ENCODE measurements at regions not wholly inside any gene's neighbourhood (a gene's known extent, or its start where the extent isn't known, plus 50 kb on each side); places are given as distances from the start of the nearest gene placed in this dataset.

DNA sequence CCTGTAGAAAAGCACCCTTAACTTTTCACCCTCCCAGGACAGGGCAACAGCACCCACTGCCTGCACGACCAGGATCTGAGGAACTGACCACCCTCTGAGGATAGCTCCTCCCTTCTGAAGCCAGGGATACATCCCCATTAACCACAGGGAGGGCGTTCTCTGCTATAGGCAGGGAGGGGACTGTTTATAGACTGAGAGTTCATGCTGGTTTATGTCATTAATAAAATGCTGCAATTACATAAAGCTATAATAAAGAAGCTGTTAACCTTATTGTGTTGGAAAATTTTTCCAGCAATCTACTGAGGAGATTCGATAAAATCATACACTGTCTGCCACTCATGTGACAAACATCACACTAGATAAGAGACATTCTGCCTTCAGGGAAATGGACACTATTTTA is 232.4 kb upstream of the SFSWAP start:
- H3K4me3 Mint-ChIP-seq, result no peak overlapping the region
- H3K27me3 Mint-ChIP-seq (ENCODE audit: low read depth), result no peaks in the 10 kb centered on the region
- no peak overlapping the region for H3K27ac Mint-ChIP-seq
- no peaks in the 10 kb centered on the region for H3K36me3 Mint-ChIP-seq (ENCODE audit: low read depth)
- TF ChIP-seq, protein P1, sequence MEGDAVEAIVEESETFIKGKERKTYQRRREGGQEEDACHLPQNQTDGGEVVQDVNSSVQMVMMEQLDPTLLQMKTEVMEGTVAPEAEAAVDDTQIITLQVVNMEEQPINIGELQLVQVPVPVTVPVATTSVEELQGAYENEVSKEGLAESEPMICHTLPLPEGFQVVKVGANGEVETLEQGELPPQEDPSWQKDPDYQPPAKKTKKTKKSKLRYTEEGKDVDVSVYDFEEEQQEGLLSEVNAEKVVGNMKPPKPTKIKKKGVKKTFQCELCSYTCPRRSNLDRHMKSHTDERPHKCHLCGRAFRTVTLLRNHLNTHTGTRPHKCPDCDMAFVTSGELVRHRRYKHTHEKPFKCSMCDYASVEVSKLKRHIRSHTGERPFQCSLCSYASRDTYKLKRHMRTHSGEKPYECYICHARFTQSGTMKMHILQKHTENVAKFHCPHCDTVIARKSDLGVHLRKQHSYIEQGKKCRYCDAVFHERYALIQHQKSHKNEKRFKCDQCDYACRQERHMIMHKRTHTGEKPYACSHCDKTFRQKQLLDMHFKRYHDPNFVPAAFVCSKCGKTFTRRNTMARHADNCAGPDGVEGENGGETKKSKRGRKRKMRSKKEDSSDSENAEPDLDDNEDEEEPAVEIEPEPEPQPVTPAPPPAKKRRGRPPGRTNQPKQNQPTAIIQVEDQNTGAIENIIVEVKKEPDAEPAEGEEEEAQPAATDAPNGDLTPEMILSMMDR (IDR thresholded peaks at IDR 0.05; ENCODE audit: unreplicated experiment in 3 of 3), result no peak
- H3K9me3 Mint-ChIP-seq, result peaks cover 2% of the 10 kb centered on the region
- H3K4me1 Mint-ChIP-seq, result no peaks in the 10 kb centered on the region

DNA sequence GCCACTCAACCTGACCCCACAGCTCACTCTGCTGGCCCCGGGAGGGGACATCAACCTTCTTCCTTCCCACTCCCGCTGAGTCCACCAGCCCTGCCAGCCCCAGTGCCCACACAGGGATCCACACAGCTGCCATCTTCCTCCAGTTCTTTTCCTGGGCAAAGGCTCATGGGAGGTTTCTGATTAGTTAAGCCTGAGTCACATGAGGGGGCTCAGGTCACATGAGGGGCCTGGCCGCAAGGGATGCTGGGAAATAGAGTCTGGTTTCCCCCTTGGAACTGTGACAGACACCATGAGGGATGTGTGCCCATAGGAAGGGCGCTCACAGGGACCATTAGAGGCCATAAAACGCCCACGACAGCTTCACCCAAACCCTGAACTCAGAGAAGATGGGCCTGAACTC is 228.7 kb upstream of the SFSWAP start:
- Mint-ChIP-seq H3K27ac (no peak overlapping the region), H3K9me3 (no peaks in the 10 kb centered on the region), H3K4me3 (no peak overlapping the region), H3K36me3 (ENCODE audit: low read depth) (no peaks in the 10 kb centered on the region), H3K27me3 (ENCODE audit: low read depth) (peaks cover 7% of the 10 kb centered on the region), H3K4me1 (no peaks in the 10 kb centered on the region)
- TF ChIP-seq, protein P1 (IDR thresholded peaks at IDR 0.05; ENCODE audit: unreplicated experiment in 3 of 3), result no peak

DNA sequence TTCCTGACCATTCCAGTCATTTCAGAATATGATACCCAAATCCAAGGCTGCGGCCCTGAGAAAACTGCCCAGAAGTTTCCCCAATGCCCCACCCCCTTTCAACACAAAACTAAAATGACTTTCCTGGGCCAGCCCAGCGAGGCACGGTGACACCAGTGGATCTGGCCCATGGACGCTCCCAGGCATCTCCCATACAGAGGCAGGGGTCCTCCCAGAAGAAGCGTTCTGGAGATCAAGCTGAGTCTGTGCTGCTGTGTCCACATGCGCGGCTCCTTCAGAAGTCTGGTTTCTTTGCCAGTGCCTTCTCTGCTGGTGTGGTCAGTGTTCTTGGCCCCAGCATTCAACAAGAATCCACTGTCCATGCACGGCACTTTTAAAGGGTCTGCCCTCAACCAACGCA is 228.2 kb upstream of the SFSWAP start:
- H3K27ac Mint-ChIP-seq, result no peak overlapping the region
- TF ChIP-seq, protein P1 (IDR thresholded peaks at IDR 0.05; ENCODE audit: unreplicated experiment in 3 of 3), result no peak
- peaks cover 4% of the 10 kb centered on the region for H3K4me1 Mint-ChIP-seq
- H3K4me3 Mint-ChIP-seq, result no peak overlapping the region
- H3K27me3 Mint-ChIP-seq (ENCODE audit: low read depth), result peaks cover 10% of the 10 kb centered on the region
- H3K36me3 Mint-ChIP-seq (ENCODE audit: low read depth), result no peaks in the 10 kb centered on the region
- H3K9me3 Mint-ChIP-seq, result no peaks in the 10 kb centered on the region

DNA sequence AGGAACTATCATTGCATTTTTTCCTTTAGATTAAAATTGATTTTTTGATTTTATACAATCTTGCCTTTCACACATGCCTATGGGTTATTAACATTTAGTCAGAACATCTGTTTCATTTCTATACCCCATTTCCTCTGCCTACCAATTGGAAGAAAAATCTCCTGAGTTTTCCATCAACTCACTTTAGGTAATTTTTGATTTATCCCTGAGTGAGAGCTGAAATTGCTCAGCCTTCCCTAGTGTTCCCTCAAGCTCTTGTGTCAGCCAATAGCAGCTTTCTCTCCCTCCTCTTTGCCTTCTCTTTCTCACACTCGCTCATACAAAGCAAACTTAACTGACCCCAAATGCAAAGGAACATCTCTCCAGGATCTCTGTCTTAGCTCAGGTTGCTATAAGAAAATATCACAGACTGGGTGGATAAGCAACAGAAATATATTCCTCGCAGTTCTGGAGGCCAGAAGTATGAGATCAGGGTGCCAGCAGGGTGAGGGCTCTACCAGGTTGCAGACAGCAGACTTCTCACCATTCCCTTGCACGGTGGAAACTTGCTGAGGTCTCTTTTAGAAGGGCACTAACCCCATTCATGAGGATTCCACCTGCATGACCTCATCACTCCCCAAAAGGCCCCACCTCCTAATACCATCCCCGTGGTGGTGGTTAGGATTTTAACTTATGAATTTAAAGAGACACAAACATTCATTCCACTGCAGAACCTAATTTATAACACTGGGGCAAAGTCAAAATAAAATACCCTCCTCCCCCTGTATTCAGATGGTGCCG is 224.2 kb upstream of the SFSWAP start:
- H3K27me3 Mint-ChIP-seq (ENCODE audit: low read depth), result peaks cover 12% of the 10 kb centered on the region
- TF ChIP-seq, protein P1 (IDR thresholded peaks at IDR 0.05; ENCODE audit: unreplicated experiment in 3 of 3), result no peak
- no peaks in the 10 kb centered on the region for H3K36me3 Mint-ChIP-seq (ENCODE audit: low read depth)
- H3K27ac Mint-ChIP-seq, result no peak overlapping the region
- H3K4me3 Mint-ChIP-seq, result no peak overlapping the region
- H3K4me1 Mint-ChIP-seq, result peaks cover 17% of the 10 kb centered on the region
- H3K9me3 Mint-ChIP-seq, result no peaks in the 10 kb centered on the region

DNA sequence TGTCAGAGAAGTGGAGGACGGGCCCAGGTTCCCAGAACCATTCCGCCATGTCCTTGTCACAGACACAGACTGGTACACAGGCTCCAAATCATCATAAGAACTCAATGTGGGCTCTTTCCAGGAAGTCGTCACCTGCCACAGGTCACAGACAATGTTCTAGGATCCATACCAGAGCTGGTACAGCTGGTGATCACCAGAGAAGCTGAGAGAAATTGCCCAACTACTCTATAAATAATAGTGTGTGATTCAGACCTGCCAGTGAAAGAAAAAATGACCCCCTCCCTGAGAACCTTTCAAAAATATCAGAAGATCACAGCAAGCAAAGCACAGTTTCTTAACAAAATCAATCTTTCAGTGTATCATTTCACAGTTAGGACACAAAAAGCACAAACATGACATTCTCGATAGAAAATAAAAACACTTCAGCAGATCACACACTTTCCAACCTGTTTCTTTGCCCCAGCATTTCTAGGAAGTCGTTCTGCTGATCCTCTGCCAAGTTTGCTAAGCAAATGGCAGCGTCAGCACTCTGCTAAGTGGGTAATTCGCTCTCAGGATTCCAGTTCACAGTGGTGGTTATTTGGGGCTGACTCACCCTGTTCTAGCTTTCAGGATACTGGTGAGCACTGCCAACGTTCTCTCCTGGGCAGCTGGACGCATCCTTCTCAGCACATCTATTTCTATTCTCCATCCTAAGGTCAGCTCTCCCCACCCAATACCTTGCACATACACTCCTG is 223.3 kb upstream of the SFSWAP start:
- TF ChIP-seq, protein P1 (IDR thresholded peaks at IDR 0.05; ENCODE audit: unreplicated experiment in 3 of 3), result no peak
- Mint-ChIP-seq H3K4me1 (peaks cover 24% of the 10 kb centered on the region), H3K9me3 (no peaks in the 10 kb centered on the region), H3K27ac (peak overlapping the region in 1 of 3 experiments; percentile 6), H3K27me3 (ENCODE audit: low read depth) (peaks cover 16% of the 10 kb centered on the region), H3K36me3 (ENCODE audit: low read depth) (no peaks in the 10 kb centered on the region), H3K4me3 (no peak overlapping the region)
